ENCODE measurements at regions not wholly inside any gene's neighbourhood (a gene's known extent, or its start where the extent isn't known, plus 50 kb on each side); places are given as distances from the start of the nearest gene placed in this dataset.

GRCh38 chr2:217477583-217477982, 525.2 kb downstream of the TNS1 start:
- DNase-seq (ENCODE audit: low read depth in 2 of 2) = no peak

- no peak for DNase-seq (ENCODE audit: low read depth in 2 of 2)
These were observed 527.0 kb downstream of the TNS1 start for GRCh38 chr2:217475791-217476190.

GRCh38 chr2:217475101-217475500, 527.7 kb downstream of the TNS1 start:
- no peak for DNase-seq (ENCODE audit: low read depth in 2 of 2)

GRCh38 chr2:217471319-217471718, 531.5 kb downstream of the TNS1 start:
- DNase-seq (ENCODE audit: low read depth in 2 of 2) = no peak

GRCh38 chr2:217469203-217469810, 533.5 kb downstream of the TNS1 start:
- DNase-seq (ENCODE audit: low read depth in 2 of 2) = no peak

- no peak for DNase-seq (ENCODE audit: low read depth in 2 of 2)
These were observed 534.6 kb downstream of the TNS1 start for GRCh38 chr2:217468042-217468830.

GRCh38 chr2:217467331-217467730, 535.5 kb downstream of the TNS1 start:
- no peak for DNase-seq (ENCODE audit: low read depth in 2 of 2)

GRCh38 chr2:217466805-217467204, 536.0 kb downstream of the TNS1 start:
- no peak for DNase-seq (ENCODE audit: low read depth in 2 of 2)

GRCh38 chr2:217466104-217466503, 536.7 kb downstream of the TNS1 start:
- DNase-seq (ENCODE audit: low read depth in 2 of 2) = no peak

- DNase-seq (ENCODE audit: low read depth in 2 of 2) = no peak
These were observed 537.7 kb downstream of the TNS1 start for GRCh38 chr2:217465100-217465499.

GRCh38 chr2:217463402-217464075, 539.3 kb downstream of the TNS1 start:
- DNase-seq (ENCODE audit: low read depth in 2 of 2) = no peak

- no peak for DNase-seq (ENCODE audit: low read depth in 2 of 2)
These were observed 540.7 kb downstream of the TNS1 start for GRCh38 chr2:217462121-217462520.

- DNase-seq (ENCODE audit: low read depth in 2 of 2) = no peak
These were observed 541.1 kb downstream of the TNS1 start for GRCh38 chr2:217461674-217462073.

GRCh38 chr2:217459680-217460405, 543.0 kb downstream of the TNS1 start:
- DNase-seq (ENCODE audit: low read depth in 2 of 2) = no peak

- no peak for DNase-seq (ENCODE audit: low read depth in 2 of 2)
These were observed 543.8 kb downstream of the TNS1 start for GRCh38 chr2:217459016-217459415.

GRCh38 chr2:217456016-217456415, 546.8 kb downstream of the TNS1 start:
- no peak for DNase-seq (ENCODE audit: low read depth in 2 of 2)

GRCh38 chr2:217452928-217453327, 549.9 kb downstream of the TNS1 start:
- DNase-seq (ENCODE audit: low read depth in 2 of 2) = no peak

- DNase-seq (ENCODE audit: low read depth in 2 of 2) = no peak
These were observed 551.1 kb downstream of the TNS1 start for GRCh38 chr2:217451666-217452065.

- DNase-seq (ENCODE audit: low read depth in 2 of 2) = no peak
These were observed 553.4 kb downstream of the TNS1 start for GRCh38 chr2:217449444-217449843.

GRCh38 chr2:217448860-217449259, 553.9 kb downstream of the TNS1 start:
- DNase-seq (ENCODE audit: low read depth in 2 of 2) = no peak

- no peak for DNase-seq (ENCODE audit: low read depth in 2 of 2)
These were observed 557.1 kb downstream of the TNS1 start for GRCh38 chr2:217445723-217446122.

GRCh38 chr2:217444932-217445331, 557.9 kb downstream of the TNS1 start:
- no peak for DNase-seq (ENCODE audit: low read depth in 2 of 2)

All from stimulated activated CD8-positive, alpha-beta memory T cell treated with anti-CD3 and anti-CD28 coated beads, Interleukin-2, amount 100 ng/mL, for 48 hours (primary cell).